ENCODE measurements at regions not wholly inside any gene's neighbourhood (a gene's known extent, or its start where the extent isn't known, plus 50 kb on each side); places are given as distances from the start of the nearest gene placed in this dataset.

GRCh38 chr12:42921741-42922504, 332.4 kb upstream of the PRICKLE1 start:
- peak; percentile 40 for DNase-seq (ENCODE audit: low read depth, low spot score)
- intact Hi-C loops (cut with micrococcal nuclease) = no loop called here
- Histone ChIP-seq H3K36me3 (ENCODE audit: control insufficient read depth in 2 of 2, extremely low read depth in 1 of 2, insufficient read depth in 2 of 2, low read length in 2 of 2) (no peaks in the 10 kb centered on the region), H3K79me2 (ENCODE audit: control insufficient read depth, insufficient read depth, low read length) (no peaks in the 10 kb centered on the region), H3K27me3 (ENCODE audit: control insufficient read depth in 2 of 2, insufficient read depth in 2 of 2, low read length in 2 of 2) (no peaks in the 10 kb centered on the region), H3K4me2 (ENCODE audit: insufficient read depth, low read length) (no peak overlapping the region), H3K9me1 (replicated peaks; ENCODE audit: control insufficient read depth, extremely low read depth, insufficient read depth, low read length) (no peaks in the 10 kb centered on the region), H3K4me3 (replicated peaks in 1 of 3; ENCODE audit: insufficient read depth in 1 of 3, low read depth in 1 of 3, low read length in 3 of 3) (no peak overlapping the region), H4K20me1 (replicated peaks; ENCODE audit: control insufficient read depth, extremely low read depth, insufficient read depth, low read length) (no peaks in the 10 kb centered on the region), H3K27ac (ENCODE audit: insufficient read depth, low read depth, low read length) (no peak overlapping the region), H2AFZ (ENCODE audit: low read depth, low read length) (no peak overlapping the region), H3K9me3 (replicated peaks; ENCODE audit: control insufficient read depth, insufficient read depth, low read length) (no peaks in the 10 kb centered on the region), H3K9ac (replicated peaks; ENCODE audit: extremely low read depth, insufficient read depth, low read length) (no peak overlapping the region), H3K4me1 (ENCODE audit: control insufficient read depth, extremely low read depth, insufficient read depth, low read length) (no peaks in the 10 kb centered on the region)
- no peak for FAIRE-seq
- ChIA-PET CTCF (no interaction called here), POLR2A (no interaction called here)
- dilution Hi-C loops (cut with MboI; ENCODE audit: extremely low pct_ligation_motif_present, low sequenced_read_pairs) = no loop called here
- TF ChIP-seq FOS (IDR thresholded peaks at IDR 0.05; ENCODE audit: borderline replicate concordance, insufficient read depth, low read length) (no peak), POLR2AphosphoS5 (IDR thresholded peaks at IDR 0.05; ENCODE audit: insufficient read depth, low read depth, low read length) (no peak), MYC (IDR thresholded peaks at IDR 0.05; ENCODE audit: low read depth, low read length) (no peak), EZH2 (IDR thresholded peaks at IDR 0.05; ENCODE audit: borderline replicate concordance, low read depth, low read length, severe bottlenecking) (no peak), CTCF (IDR thresholded peaks at IDR 0.05; ENCODE audit: extremely low read depth in 1 of 2, insufficient read depth in 1 of 2, low read depth in 1 of 2, low read length in 2 of 2) (no peak), MAX (IDR thresholded peaks at IDR 0.05; ENCODE audit: insufficient read depth, insufficient read length) (no peak), GATA2 (IDR thresholded peaks at IDR 0.05; ENCODE audit: insufficient read depth, insufficient read length, low read depth, low read length) (no peak), JUN (IDR thresholded peaks at IDR 0.05; ENCODE audit: borderline replicate concordance, insufficient read depth, insufficient read length, low read depth) (no peak), POLR2A (IDR thresholded peaks at IDR 0.05; ENCODE audit: low read depth, low read length) (no peak)
- no TSS peak for BruUV-seq (replicated peaks)

Measured in endothelial cell of umbilical vein (primary cell).